Muscle layer of colon (tissue), 2 donors: ENCODE measurements at regions not wholly inside any gene's neighbourhood (a gene's known extent, or its start where the extent isn't known, plus 50 kb on each side); places are given as distances from the start of the nearest gene placed in this dataset.

Experiments used
- H3K27ac ChIP-seq: one replicate; pipeline ENCODE4 v1.7.0; 2013; ENCODE audit warnings: low read depth, mild to moderate bottlenecking, low read length, moderate library complexity
- H3K27me3 ChIP-seq, 2 donors: one replicate each; pipeline ENCODE4 v1.7.0; 2013; ENCODE audit warnings: low read length in 2 of 2, mild to moderate bottlenecking in 2 of 2; ENCODE audit not compliant: insufficient read depth in 2 of 2, control insufficient read depth in 1 of 2
- H3K36me3 ChIP-seq: one replicate; pipeline ENCODE4 v1.7.0; 2013; ENCODE audit warnings: mild to moderate bottlenecking, low read length; ENCODE audit not compliant: insufficient read depth
- H3K4me1 ChIP-seq: one replicate; pipeline ENCODE4 v1.7.0; 2013; ENCODE audit warnings: mild to moderate bottlenecking, low read length; ENCODE audit not compliant: insufficient read depth
- H3K4me3 ChIP-seq, 2 donors: one replicate each; pipeline ENCODE4 v1.7.0; 2013; ENCODE audit warnings: low read length in 2 of 2, low read depth in 1 of 2, mild to moderate bottlenecking in 1 of 2, moderate library complexity in 1 of 2
- H3K9ac ChIP-seq: one replicate; pipeline ENCODE4 v1.7.0; 2013; ENCODE audit warnings: low read length
- H3K9me3 ChIP-seq: one replicate; pipeline ENCODE4 v1.7.0; 2013; ENCODE audit warnings: mild to moderate bottlenecking, low read length
- donor health status: abdominal sarcoma.
- donor health status: Adenocarcinoma of cecum.

DNA sequence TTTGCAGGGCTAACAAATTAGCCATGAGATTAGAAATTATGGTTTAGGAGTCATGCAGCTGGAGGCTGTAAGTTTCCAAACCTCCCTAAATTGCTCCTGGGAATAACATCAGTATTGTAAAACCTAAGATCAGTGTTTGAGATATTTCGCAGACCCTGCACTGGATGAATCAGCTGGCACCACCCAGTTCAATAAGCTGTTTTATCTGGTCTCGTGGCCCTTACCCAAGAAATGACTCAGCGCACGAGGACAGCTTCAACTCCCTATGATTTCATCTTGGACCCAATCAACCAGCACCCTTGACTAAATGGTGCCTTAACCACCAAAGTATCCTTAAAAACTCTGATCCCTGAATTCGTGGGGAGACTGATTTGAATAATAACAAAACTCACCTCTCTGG lies 482.0 kb upstream of the PCDH15 start:
- Histone ChIP-seq H3K27ac (no peak overlapping the region), H3K4me3 (no peak overlapping the region), H3K36me3 (no peaks in the 10 kb centered on the region), H3K9ac (no peak overlapping the region), H3K9me3 (no peaks in the 10 kb centered on the region), H3K4me1 (no peaks in the 10 kb centered on the region), H3K27me3 (no peaks in the 10 kb centered on the region)

DNA sequence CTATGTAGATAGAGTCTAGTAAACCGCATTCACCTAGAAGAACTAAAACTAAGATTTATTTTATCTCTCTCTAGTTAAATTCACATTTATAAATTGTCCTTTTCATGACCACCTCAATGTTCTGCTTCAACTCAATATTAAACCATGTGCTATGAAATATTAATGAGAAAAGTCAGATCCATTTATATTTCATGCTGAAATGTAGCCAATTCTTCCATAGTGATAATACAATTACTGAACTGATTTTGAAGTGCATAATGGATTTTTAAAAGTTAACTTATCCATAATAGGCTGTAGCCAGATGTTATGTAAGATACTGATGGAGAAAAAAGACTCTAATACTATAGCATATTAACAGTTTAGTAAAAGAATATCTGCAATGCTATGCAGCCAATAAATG lies 479.7 kb upstream of the PCDH15 start:
- Histone ChIP-seq H3K36me3 (no peaks in the 10 kb centered on the region), H3K9ac (no peak overlapping the region), H3K9me3 (no peaks in the 10 kb centered on the region), H3K4me1 (no peaks in the 10 kb centered on the region), H3K27me3 (no peaks in the 10 kb centered on the region), H3K27ac (no peak overlapping the region), H3K4me3 (no peak overlapping the region)

DNA sequence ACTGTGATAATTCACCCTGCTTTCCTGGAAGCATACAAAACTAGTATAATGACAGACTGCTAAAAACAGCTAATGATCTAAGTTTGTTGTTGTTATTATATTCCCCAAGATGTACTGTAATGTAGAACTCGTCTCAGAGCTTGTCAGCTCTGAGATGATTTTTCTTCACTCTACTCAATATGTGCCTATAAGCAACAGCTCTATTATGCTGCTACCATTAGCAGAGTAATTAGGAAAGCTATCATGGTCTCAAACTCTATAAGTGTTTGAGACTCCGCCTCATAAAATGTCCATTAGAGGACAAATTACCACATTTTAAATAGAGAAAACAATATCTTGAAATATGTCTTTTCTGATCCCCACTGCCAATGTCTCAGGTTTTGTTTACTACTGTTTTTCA lies 476.5 kb upstream of the PCDH15 start:
- Histone ChIP-seq H3K9me3 (no peaks in the 10 kb centered on the region), H3K4me1 (no peaks in the 10 kb centered on the region), H3K9ac (no peak overlapping the region), H3K36me3 (no peaks in the 10 kb centered on the region), H3K27ac (no peak overlapping the region), H3K27me3 (no peaks in the 10 kb centered on the region), H3K4me3 (no peak overlapping the region)

DNA sequence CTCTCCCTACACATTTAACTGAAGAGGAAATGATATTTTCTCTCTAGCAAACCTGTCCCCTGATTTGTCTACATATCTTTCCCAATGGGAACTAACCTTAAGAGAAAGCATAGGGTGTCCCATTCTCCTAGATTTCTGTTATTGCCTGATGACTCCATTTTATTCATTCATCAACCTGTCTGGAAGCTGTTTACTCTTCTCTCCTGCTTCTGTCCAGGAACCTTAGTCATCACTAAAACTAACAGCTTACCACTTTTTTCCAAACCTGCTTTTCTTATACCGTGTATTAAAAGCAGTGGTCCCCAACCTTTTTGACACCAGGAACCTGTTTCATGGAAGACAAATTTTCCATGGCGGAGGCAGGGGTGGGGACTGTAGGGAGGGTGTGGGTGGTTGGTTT lies 473.3 kb upstream of the PCDH15 start:
- no peaks in the 10 kb centered on the region for H3K36me3 ChIP-seq
- no peaks in the 10 kb centered on the region for H3K27me3 ChIP-seq
- H3K9ac ChIP-seq: no peak overlapping the region
- no peak overlapping the region for H3K4me3 ChIP-seq
- no peaks in the 10 kb centered on the region for H3K9me3 ChIP-seq
- H3K27ac ChIP-seq: no peak overlapping the region
- no peaks in the 10 kb centered on the region for H3K4me1 ChIP-seq

DNA sequence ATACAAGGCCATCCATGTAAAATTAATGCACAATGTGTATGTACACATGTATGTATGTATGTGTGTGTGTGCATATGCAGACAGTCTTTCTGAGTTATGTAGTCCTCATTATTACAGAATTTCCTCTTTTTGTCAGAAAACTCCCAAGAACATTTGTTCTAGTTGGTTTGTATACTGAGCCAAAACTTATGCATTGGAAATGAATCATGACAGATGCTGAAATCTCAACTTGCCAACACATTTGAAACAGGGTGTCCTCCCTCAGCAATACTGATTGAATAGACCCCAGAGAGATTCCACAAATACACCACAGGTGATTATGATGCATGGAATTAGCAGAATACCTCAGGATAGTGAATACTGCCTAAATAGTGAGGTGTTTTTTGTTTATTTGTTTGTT lies 472.9 kb upstream of the PCDH15 start:
- Histone ChIP-seq H3K9ac (no peak overlapping the region), H3K27me3 (no peaks in the 10 kb centered on the region), H3K4me3 (no peak overlapping the region), H3K27ac (no peak overlapping the region), H3K4me1 (no peaks in the 10 kb centered on the region), H3K9me3 (no peaks in the 10 kb centered on the region), H3K36me3 (no peaks in the 10 kb centered on the region)

DNA sequence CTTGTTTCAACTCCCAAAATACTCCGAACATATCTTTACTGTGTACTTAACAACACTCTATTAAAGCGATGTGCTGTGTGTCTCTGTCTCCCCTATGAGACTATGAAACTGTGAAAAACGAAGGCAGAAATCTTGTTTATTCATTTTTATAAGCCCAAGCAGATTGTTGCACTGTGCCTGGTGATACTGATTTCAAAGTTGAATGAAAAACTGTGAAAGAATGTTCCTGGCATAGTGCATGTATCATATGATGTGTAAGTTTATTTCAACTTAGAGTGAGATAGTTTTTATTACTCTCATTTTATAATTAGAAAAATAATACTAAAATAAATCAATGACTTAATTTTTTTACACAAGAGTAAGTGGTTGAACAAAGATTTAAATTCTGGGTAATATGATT lies 471.9 kb upstream of the PCDH15 start:
- Histone ChIP-seq H3K36me3 (no peaks in the 10 kb centered on the region), H3K4me1 (no peaks in the 10 kb centered on the region), H3K9ac (no peak overlapping the region), H3K27ac (no peak overlapping the region), H3K27me3 (no peaks in the 10 kb centered on the region), H3K4me3 (no peak overlapping the region), H3K9me3 (no peaks in the 10 kb centered on the region)

DNA sequence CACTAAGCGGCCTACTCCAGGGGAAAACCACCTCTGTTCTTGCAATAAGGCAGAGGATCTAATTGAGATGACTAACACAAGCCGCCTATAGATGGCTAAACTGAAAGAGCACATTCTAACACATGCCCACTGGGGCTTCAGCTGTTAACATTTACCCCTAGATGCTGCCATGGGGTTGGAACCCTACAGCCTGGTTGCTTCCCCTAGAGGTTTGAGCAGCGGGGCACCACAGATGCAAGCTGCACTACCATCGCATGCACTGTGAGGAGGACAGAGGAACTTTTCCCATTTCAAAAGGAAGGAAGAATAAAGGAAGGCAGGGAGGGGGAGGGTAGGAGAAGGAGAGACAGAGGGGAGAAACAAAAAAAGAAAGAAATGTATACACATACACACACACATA lies 465.8 kb upstream of the PCDH15 start:
- Histone ChIP-seq H3K4me3 (no peak overlapping the region), H3K36me3 (no peaks in the 10 kb centered on the region), H3K9me3 (no peaks in the 10 kb centered on the region), H3K9ac (no peak overlapping the region), H3K27me3 (no peaks in the 10 kb centered on the region), H3K4me1 (no peaks in the 10 kb centered on the region), H3K27ac (no peak overlapping the region)

DNA sequence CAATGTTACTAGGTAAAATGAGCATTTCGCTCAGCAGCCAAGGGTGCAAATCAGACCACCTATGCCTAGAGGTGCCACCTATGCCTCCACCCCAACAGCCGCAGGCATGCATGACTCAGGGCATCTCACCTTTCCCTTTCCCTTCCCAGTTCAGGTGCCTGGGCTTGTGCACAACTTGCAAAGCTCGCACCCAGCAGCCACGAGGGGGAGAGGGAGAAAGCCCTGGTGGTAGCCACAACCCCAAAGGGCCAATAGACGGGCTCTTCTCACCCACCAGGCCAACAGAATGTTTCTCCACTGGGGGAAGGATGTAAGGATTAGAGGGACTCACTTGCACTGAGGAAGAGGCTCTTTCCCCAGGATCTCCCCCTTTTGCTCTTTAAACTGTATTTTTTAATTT lies 462.3 kb upstream of the PCDH15 start:
- Histone ChIP-seq H3K9me3 (no peaks in the 10 kb centered on the region), H3K27ac (no peak overlapping the region), H3K4me3 (no peak overlapping the region), H3K9ac (no peak overlapping the region), H3K4me1 (no peaks in the 10 kb centered on the region), H3K27me3 (no peaks in the 10 kb centered on the region), H3K36me3 (no peaks in the 10 kb centered on the region)

DNA sequence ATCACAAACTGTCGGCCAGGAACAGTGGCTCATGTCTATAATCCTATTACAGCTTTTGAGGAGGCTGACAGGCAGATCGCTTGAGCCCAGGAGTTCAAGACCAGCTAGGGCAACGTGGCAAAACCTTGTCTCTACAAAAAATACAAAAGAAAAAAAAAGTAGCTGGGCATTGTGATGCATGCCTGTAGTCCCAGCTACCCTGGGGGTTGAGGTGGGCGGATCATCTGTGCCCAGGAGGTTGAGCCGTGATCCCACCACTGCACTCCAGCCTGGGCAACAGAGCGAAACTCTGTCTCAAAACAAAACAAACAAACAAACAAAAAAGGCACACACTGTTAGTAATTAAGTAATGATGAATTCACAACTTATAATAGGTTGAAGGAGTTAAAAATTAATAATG lies 441.5 kb upstream of the PCDH15 start:
- Histone ChIP-seq H3K27me3 (no peaks in the 10 kb centered on the region), H3K36me3 (no peaks in the 10 kb centered on the region), H3K4me1 (no peaks in the 10 kb centered on the region), H3K27ac (no peak overlapping the region), H3K9me3 (no peaks in the 10 kb centered on the region), H3K9ac (no peak overlapping the region), H3K4me3 (no peak overlapping the region)

DNA sequence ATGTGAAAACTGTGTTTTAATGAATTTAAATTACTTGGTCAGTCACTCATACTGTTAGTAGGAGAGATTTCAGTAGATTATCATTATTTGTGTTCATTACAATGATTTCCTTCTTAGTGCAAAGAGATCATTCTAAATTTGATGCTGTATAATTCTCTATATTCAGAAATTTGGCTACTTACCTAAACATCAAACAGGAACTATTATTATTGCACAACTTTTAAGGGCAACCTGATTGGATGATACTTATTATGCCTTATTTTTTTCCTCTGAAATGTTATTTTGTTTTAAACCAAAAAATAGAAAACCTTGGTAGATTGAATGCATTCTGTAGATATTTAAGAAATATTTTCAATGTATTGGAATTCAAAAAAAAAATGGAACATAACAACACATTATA lies 436.4 kb upstream of the PCDH15 start:
- Histone ChIP-seq H3K36me3 (no peaks in the 10 kb centered on the region), H3K27me3 (no peaks in the 10 kb centered on the region), H3K9me3 (no peaks in the 10 kb centered on the region), H3K27ac (no peak overlapping the region), H3K4me1 (no peaks in the 10 kb centered on the region), H3K4me3 (no peak overlapping the region), H3K9ac (no peak overlapping the region)

DNA sequence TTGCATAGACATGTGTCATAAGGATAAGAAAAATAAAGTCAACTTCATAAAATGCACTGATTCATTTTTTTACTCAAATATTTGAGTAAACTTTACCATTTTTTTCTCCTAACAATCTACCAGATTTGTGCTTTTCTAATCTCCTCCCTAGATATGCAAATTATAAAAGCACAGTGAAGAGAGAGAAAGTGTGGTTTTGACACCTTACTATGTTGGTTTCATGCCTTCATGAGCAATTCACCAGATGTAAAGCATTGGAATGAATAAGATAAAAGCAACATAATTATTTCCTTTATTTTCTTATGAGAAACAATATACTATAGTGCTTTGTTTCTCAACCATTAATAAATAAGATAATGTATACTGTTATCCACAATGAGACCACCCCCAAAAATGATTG lies 432.5 kb upstream of the PCDH15 start:
- Histone ChIP-seq H3K9me3 (no peaks in the 10 kb centered on the region), H3K9ac (no peak overlapping the region), H3K27ac (no peak overlapping the region), H3K36me3 (no peaks in the 10 kb centered on the region), H3K4me1 (no peaks in the 10 kb centered on the region), H3K27me3 (no peaks in the 10 kb centered on the region), H3K4me3 (no peak overlapping the region)

DNA sequence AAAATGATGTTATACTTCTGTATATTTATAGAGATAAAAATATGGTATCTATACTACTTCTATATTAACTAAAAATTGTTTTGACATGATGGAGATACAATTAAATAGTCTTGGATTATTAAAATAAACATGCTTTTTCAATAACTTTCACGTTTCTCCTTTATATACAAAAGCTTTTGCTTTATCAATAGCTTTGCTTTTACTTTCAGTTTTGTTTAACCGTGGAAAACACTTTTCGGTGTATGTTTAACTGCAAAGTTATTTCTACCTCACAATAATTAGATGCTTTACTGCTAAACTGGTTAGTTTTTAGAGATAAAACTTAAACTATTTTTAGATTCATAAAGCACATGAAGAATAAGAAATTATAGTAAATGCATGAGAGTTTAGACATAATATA lies 432.1 kb upstream of the PCDH15 start:
- Histone ChIP-seq H3K9ac (no peak overlapping the region), H3K4me1 (no peaks in the 10 kb centered on the region), H3K36me3 (no peaks in the 10 kb centered on the region), H3K27ac (no peak overlapping the region), H3K27me3 (no peaks in the 10 kb centered on the region), H3K9me3 (no peaks in the 10 kb centered on the region), H3K4me3 (no peak overlapping the region)
